NCI-H1436 treated with DMSO at 0.1 percent for 48 hours (cell line): ENCODE measurements at regions not wholly inside any gene's neighbourhood (a gene's known extent, or its start where the extent isn't known, plus 50 kb on each side); places are given as distances from the start of the nearest gene placed in this dataset.
A peak's percentile ranks its signal among the peaks of the same experiment; 100 is the strongest.
"Not testable (repeated sequence)": the region's sequence is repeated elsewhere in the genome, so short reads cannot be mapped to it uniquely, and the experiment has no call there.

Experiments
- DNase-seq: peaks from one replicate; lab custom pipeline; 2025; lab: John Stamatoyannopoulos, UW

- DNase-seq = no peak
Measured at GRCh38 chrX:118215346-118215745, 98.7 kb upstream of the KLHL13 start.

DNA sequence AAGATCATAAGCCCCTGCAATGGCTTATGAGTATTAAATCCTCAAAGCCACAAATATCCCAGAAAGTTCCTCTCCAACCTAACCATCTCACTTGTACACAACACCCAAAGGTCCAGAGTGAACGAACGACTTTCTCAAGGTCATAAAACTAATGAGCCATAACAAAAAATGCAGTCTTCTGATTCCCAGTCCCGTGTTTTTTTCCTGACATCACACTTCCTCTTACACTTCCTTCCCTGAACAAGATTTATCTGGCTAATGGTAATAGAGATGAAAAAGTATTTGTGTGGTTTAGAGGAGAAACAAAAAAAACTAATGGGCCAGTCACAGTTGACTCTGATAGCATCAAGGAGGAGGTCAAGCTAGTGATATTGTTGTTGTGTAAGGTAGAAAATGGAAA lies 99.5 kb upstream of the KLHL13 start:
- DNase-seq = no peak

DNA sequence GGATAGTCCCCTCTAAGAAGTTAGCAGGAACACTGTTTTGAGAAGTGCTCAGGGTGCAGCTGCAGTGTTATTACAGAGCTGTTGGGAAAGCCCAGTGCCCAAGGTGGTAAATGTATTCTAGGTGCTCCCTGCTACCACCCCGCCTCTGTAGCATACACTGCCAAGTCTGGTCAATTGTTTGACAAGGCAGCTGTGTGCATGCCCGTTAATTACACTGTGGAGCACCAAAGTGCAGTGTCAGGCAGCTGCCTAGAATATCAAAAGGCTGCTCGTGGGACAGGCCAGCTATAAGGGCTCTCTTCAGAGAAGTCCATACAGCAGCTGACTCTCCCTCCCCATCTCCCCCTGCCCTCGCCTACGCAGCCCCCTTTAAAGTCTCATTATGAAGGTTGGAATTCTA lies 99.9 kb upstream of the KLHL13 start:
- peak; percentile 84 for DNase-seq

DNA sequence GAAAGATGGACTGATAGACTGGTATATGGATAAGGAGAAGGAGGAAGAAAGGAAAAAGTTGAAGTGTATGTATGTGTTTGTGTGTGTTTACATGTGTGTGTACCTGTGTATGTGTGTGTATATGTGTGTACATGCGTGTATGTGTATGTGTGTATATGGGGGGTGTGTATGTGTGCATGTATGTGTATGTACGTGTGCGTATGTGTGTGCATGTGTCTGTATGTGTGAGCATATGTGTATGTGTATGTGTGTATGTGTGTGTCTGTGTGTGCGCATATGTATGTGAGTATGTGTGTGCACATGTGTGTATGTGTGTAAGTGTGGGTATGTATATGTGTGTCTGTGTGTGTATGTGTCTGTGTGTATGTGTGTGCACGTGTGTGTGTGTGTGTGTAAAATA lies 101.5 kb upstream of the KLHL13 start:
- DNase-seq = no peak

DNA sequence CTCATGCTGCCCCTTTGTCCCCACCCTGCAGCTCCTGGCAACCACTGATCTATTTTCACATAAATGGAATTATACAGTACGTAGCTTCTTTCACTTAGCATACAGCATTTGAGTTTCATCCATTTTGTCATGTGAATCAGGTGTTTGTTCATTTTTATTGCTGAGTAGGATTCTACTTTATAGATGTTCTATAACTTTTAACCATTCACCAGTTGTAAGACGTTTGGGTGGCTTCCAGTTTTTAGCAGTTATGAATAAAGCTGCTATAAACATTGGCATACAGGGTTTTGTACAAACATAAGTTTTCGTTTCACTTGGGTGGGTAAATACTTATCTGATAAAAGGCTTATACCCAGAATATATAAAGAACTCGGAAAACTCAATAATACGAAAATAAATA lies 102.3 kb upstream of the KLHL13 start:
- DNase-seq = no peak

- DNase-seq = no peak
Measured at GRCh38 chrX:118219866-118220265, 103.3 kb upstream of the KLHL13 start.

GRCh38 chrX:118220509-118220908 lies 103.9 kb upstream of the KLHL13 start:
- no peak for DNase-seq

GRCh38 chrX:118221270-118221669 lies 104.7 kb upstream of the KLHL13 start:
- DNase-seq = peak; percentile 47

GRCh38 chrX:118221733-118222132 lies 105.1 kb upstream of the KLHL13 start:
- no peak for DNase-seq

- DNase-seq = no peak
Measured at GRCh38 chrX:118222421-118222820, 105.8 kb upstream of the KLHL13 start.

GRCh38 chrX:118225711-118226428 lies 109.3 kb upstream of the KLHL13 start:
- DNase-seq = peak; percentile 47

- no peak for DNase-seq
Measured at GRCh38 chrX:118228041-118228440, 111.4 kb upstream of the KLHL13 start.

DNA sequence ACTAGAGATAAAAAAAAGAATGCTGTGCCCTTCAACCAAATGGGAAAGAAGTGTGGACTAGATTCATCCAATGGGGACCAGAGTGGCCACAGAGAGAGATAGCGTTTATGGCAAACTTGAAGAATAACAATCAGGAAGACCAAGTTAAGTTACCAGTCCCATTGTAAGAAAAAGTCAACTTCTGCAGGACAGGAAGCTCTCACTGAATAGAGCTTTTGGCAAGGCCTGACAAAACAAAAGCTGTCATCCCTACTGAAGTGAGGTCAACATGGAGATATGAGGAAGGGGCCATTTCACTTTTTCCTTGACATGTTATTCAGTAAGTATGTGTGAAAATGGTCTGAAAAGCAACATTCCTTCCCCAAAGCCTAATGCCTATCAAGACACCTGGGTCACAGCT lies 111.8 kb upstream of the KLHL13 start:
- DNase-seq = no peak

- no peak for DNase-seq
Measured at GRCh38 chrX:118231464-118231863, 114.4 kb upstream of the WDR44 start.

GRCh38 chrX:118239178-118239870 lies 106.6 kb upstream of the WDR44 start:
- DNase-seq = peak; percentile 14

DNA sequence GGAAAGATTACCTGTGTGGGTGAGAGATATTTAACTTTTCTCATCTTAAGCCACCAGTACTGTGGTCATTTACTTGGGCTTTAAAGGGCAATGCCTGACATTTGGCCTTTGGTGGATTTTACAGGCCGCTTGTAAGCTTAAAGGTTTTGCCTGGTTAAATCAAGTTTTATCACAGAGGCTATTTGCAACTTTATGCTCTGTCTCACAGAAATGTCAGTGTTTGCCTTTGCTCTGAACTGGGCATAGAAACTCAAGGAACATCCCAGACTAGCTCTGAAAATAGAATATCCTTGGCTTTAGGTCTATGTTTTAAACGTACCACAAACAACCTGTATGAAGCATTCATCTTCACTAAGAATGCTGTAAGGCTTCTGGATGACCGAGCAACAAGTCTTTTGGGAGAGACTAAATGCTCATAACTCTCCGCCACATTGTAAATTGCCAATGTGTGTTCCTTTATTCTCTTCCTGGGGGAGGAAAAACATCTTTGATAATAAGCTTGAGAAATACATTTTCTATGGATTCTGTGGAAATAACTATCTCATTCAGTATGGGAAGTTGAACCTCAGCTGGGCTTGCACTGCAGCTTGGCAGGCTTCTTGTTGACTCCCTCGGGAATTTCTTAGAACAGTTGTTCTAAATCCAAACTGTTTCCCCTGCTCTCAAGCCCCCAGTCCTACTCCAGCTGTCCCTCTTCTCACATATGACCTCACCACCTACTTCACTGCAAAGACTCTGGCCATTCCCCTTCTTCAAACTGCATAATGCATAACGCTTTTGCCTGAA lies 105.8 kb upstream of the WDR44 start:
- no peak for DNase-seq

GRCh38 chrX:118246961-118247360 lies 98.9 kb upstream of the WDR44 start:
- not testable (repeated sequence) for DNase-seq

- DNase-seq = no peak
Measured at GRCh38 chrX:118249146-118249545, 96.8 kb upstream of the WDR44 start.

GRCh38 chrX:118250445-118250844 lies 95.5 kb upstream of the WDR44 start:
- no peak for DNase-seq

GRCh38 chrX:118251271-118251670 lies 94.6 kb upstream of the WDR44 start:
- no peak for DNase-seq

- DNase-seq = no peak
Measured at GRCh38 chrX:118252967-118253366, 92.9 kb upstream of the WDR44 start.

DNA sequence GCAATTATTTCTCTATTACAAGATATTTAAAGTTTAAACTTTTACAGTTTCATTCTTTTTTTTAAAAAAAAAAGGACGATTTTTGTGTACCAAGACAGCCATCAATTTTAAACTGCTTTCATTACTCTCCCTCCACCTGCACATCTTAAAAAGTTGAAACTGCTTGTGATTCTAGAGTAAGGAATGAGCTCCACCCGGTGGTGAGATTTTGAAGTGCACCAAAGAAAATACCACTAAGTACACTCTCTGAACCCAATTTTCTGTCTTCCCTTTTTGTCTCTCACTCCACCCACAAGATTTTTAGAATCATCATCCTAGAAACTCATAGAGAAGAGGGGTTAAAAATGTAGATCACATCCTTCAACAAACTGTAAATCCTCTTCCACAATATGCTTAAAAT lies 91.3 kb upstream of the WDR44 start:
- DNase-seq = peak; percentile 22

- DNase-seq = no peak
Measured at GRCh38 chrX:118255921-118256320, 90.0 kb upstream of the WDR44 start.
